Choroid plexus epithelial cell (primary cell): ENCODE measurements at regions not wholly inside any gene's neighbourhood (a gene's known extent, or its start where the extent isn't known, plus 50 kb on each side); places are given as distances from the start of the nearest gene placed in this dataset.

Experiments
- DNase-seq: peaks from one replicate; pipeline ENCODE4 v3.0.0-alpha.2; 2010; ENCODE audit warnings: low read depth
- H3K4me3 ChIP-seq: 2 replicates; pipeline ENCODE4 v1.5.1; 2011; ENCODE audit warnings: low read depth, mild to moderate bottlenecking, control low read depth, low read length, moderate library complexity
- CTCF ChIP-seq: conservative IDR thresholded peaks from 2 replicates; pipeline ENCODE4 v1.5.1; 2011; ENCODE audit warnings: low read depth, mild to moderate bottlenecking, control low read depth, inconsistent platforms, low read length, moderate library complexity

DNA sequence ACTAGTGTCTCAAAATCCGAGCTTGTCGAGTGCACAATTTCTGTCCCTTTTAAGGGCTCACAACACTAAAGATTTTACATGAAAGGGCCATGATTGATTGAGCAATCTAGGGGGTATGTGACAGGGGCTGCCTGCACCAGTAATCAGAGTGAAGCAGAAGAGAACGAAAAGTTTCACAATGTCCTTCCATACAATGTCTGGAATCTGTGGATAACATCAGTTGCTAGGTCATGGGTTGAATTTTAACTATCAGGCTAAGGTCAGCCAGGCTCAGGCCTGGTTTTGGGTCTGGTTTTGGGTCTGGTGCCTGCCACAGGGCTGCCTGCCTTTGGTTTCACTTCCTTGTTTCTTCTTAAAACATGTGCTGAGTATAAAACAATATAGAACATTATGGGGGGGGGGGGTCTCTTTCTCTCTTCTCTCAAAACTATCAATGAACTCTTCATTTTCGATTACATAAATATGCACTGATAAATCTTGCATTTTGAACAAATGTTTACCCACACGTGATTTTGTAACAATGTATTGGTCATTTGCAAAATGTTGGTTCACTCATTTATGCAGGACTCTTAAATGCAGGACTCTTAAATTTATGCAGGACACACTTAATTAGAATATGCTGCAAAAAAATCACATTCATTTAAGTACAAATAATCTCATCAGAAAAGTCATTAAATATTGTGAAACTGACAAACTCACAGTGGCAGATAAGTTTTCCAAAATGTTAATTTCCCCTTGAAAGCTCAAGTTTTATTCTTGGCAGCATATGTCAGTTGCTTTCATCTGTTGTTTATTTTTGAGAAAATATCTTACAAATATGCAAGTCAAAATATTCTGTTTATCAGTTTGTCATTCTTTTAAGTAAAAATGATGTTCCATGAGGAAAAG, 290.5 kb upstream of the KYNU start:
- no peak for TF ChIP-seq CTCF
- DNase-seq, result no peak
- H3K4me3 ChIP-seq, result no peak overlapping the region

GRCh38 chr2:142585785-142586184, 291.7 kb upstream of the KYNU start:
- no peak for DNase-seq
- no peak for TF ChIP-seq CTCF
- H3K4me3 ChIP-seq, result no peak overlapping the region

GRCh38 chr2:142582317-142582716, 295.1 kb upstream of the KYNU start:
- peak; percentile 51 for TF ChIP-seq CTCF
- no peak overlapping the region for H3K4me3 ChIP-seq

DNA sequence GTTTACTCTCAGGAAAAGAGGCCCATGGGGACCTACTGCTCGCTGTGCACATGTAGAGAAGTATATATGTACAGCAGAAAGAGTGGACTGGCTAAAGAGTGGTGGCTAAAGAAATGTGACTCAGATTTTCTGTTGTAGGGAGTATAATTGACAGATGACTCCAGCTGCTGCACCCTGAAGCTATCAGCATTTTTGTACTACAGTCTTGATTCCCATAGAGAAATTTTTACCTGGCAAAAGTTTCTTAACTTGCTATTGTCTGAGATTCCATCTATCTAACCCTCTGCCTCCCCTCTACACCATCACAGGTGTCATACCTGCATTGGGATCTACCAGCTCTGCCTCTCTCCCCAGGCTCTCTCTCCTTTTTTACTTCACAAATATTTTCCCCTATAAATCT, 296.0 kb upstream of the KYNU start:
- no peak overlapping the region for H3K4me3 ChIP-seq
- DNase-seq, result no peak
- TF ChIP-seq CTCF, result no peak

More at GRCh38 chr2:142582317-142582716, 295.1 kb upstream of the KYNU start:
- peak; percentile 52 for DNase-seq

DNA sequence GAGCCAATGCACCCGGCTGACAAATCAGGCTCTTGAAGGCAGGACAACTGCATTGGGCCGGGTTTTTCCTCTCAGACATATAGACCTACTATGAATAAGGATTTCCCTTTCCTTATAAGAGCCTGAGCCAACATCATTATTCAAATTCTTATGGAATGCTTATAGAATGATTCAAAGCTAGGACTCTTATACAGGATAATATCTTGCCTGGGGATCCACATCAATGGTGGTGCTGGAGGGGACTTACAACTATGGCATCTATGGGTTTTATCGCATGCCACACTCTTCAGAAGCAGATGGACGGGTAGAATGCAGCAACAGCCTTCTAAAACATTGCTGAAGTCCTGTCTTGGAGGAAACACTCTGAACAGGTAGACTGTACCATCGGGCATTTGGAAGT, 296.8 kb upstream of the KYNU start:
- no peak for TF ChIP-seq CTCF
- H3K4me3 ChIP-seq, result no peak overlapping the region
- no peak for DNase-seq

GRCh38 chr2:142575561-142575960, 301.9 kb upstream of the KYNU start:
- DNase-seq, result no peak
- no peak overlapping the region for H3K4me3 ChIP-seq
- TF ChIP-seq CTCF, result no peak

DNA sequence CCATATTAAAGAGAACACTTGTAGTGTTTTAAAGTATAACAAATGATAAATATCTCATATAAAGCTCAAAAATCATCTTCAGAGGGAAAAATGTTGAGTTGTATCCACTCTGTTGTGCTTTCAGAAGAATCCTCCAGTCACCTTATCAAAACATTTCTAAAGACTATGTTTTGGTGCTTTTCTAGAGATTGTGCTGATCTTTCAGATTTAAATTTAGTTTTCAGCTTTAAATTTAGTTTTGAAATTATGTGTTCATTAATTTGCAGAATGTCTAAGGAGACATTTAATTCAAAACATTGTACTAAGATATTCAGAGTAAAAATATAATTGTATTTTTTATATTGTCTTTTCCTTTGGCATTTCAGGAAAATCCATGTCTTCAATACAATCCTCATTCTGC, 303.1 kb upstream of the KYNU start:
- no peak for DNase-seq
- no peak overlapping the region for H3K4me3 ChIP-seq
- no peak for TF ChIP-seq CTCF
